OCI-LY3 (cell line): ENCODE measurements at regions not wholly inside any gene's neighbourhood (a gene's known extent, or its start where the extent isn't known, plus 50 kb on each side); places are given as distances from the start of the nearest gene placed in this dataset.

Source experiments
- CTCF ChIP-seq: fragments of 200-600, 300-600 bp; sonication (generic); IDR thresholded peaks from 2 replicates; pipeline ENCODE4 v1.5.1; 2014; ENCODE audit warnings: antibody characterized with exemption, low read length, low read depth
- EZH2phosphoT487 ChIP-seq: fragments of 200-600 bp; shearing (Covaris generic); IDR thresholded peaks from 2 replicates; pipeline ENCODE4 v1.6.1; 2018; ENCODE audit warnings: antibody characterized with exemption, mixed run types, low read depth

GRCh38 chr5:125190232-125191087, 444.0 kb upstream of the ZNF608 start:
- no peak for TF ChIP-seq CTCF
- no peak for TF ChIP-seq EZH2phosphoT487
